ENCODE measurements at regions not wholly inside any gene's neighbourhood (a gene's known extent, or its start where the extent isn't known, plus 50 kb on each side); places are given as distances from the start of the nearest gene placed in this dataset.

- DNase-seq (ENCODE audit: low read depth) = no peak
Measured at GRCh38 chr20:23205211-23205610, 119.1 kb upstream of the CD93 start.

- DNase-seq (ENCODE audit: low read depth) = no peak
Measured at GRCh38 chr20:23203951-23204730, 118.0 kb upstream of the CD93 start.

DNA sequence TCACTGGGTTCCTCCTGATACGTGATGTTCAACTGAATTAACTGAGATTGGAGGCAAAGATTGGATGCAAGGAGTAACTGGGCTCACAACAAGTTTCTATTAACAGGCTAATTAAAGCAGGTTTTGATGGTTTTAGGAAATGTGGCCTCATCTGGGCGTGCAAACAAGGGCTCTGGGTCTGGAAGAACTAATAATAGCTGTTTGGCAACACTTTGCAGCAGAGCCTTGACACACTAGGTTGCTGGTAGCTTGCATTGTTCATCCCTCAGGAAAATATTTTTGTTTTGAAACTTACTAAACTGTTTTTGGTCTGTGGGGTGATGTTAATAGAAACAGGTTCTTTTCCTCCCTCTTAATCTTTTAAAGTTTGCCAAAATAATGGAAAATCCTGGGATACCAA lies 117.2 kb upstream of the CD93 start:
- no peak for DNase-seq (ENCODE audit: low read depth)

GRCh38 chr20:23201658-23202057 lies 115.5 kb upstream of the CD93 start:
- DNase-seq (ENCODE audit: low read depth) = no peak

- DNase-seq (ENCODE audit: low read depth) = no peak
Measured at GRCh38 chr20:23200914-23201313, 114.8 kb upstream of the CD93 start.

- no peak for DNase-seq (ENCODE audit: low read depth)
Measured at GRCh38 chr20:23200413-23200812, 114.3 kb upstream of the CD93 start.

GRCh38 chr20:23199356-23199755 lies 113.2 kb upstream of the CD93 start:
- no peak for DNase-seq (ENCODE audit: low read depth)

DNA sequence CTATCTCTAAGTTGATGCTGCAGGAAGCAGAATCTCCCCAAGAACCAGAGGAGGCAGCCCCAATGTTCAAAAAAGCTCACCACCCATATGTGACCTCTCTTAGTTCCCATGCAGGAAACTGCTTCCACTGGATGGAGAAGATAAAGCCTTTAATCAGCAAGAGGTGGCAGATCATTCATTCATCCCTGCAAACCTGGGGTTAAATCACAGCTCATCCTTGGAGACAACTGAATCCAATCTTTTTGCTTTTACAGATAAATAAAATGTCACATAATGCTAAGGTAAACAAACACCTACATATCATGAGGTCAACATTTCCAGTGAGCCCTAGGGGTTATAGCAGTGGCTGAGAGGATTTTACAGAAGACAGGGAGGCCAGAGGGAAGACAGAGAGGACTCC lies 112.7 kb upstream of the CD93 start:
- no peak for DNase-seq (ENCODE audit: low read depth)

GRCh38 chr20:23197836-23198235 lies 111.7 kb upstream of the CD93 start:
- no peak for DNase-seq (ENCODE audit: low read depth)

DNA sequence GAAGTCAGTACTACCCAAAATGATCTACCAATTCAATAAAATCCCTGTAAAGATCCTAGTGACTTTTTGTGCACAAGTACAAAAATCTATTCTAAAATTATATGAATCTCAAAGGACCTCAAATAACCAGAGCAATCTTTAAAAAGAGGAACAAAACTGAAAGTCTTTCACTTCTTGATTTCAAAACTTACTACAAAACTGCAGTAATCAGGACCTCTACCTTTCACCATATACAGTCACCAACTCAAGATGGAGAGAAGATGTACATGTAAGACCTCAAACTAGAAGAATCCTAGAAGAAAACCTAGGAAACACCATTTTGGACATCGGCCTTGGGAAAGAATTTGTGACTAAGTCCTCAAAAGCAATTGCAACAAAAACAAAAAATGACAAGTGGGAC lies 109.5 kb upstream of the CD93 start:
- DNase-seq (ENCODE audit: low read depth) = no peak

DNA sequence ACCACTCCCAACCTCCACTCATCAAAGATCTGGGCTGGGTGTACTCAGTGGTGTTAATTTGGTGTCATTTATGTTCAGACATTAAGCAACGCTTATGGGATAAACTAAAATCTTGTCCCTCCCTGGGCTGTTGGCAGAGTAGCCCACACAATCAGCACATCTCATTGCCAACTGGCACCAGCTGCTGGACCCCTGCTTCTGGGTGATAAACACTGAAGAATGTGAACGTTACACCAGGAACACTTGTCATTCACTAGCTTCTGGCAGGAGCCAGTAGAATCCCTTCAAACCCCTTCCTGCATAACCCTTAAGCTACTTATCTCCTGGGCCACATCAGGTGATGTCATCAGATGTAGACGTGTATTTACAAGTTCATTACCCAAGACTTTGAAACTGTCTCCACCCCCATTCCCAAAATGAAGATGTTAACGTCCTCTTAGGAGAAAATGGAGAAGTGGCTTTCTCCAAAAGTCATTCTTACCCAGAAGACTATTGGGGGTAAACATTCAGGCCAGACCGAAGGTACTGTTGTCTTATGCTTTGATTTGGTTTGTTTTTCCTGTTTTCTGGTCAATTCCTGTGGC lies 107.8 kb upstream of the CD93 start:
- no peak for DNase-seq (ENCODE audit: low read depth)

DNA sequence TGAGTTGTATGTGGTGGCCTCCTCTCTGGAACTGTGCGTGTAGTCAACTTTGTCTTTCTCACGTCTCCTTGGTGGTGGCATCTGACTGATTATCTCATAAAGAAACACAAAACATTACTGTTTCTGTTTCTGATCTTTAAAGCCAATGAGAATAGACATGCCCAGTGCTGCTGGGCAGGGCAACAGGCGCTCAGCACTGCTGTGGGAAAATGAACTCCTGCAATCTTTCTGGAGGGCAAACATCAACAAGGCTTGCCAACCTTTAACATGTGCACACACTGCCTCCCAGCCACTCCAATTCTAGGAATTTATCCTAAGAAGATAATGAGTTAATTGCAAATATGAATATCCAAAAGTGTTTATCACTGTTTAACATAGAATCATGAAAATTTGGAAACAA lies 106.3 kb upstream of the CD93 start:
- DNase-seq (ENCODE audit: low read depth) = no peak

GRCh38 chr20:23190557-23190956 lies 104.4 kb upstream of the CD93 start:
- DNase-seq (ENCODE audit: low read depth) = no peak

GRCh38 chr20:23189854-23190253 lies 103.7 kb upstream of the CD93 start:
- no peak for DNase-seq (ENCODE audit: low read depth)

GRCh38 chr20:23189341-23189740 lies 103.2 kb upstream of the CD93 start:
- DNase-seq (ENCODE audit: low read depth) = no peak

- no peak for DNase-seq (ENCODE audit: low read depth)
Measured at GRCh38 chr20:23188377-23189169, 102.4 kb upstream of the CD93 start.

GRCh38 chr20:23187751-23188150 lies 101.6 kb upstream of the CD93 start:
- no peak for DNase-seq (ENCODE audit: low read depth)

DNA sequence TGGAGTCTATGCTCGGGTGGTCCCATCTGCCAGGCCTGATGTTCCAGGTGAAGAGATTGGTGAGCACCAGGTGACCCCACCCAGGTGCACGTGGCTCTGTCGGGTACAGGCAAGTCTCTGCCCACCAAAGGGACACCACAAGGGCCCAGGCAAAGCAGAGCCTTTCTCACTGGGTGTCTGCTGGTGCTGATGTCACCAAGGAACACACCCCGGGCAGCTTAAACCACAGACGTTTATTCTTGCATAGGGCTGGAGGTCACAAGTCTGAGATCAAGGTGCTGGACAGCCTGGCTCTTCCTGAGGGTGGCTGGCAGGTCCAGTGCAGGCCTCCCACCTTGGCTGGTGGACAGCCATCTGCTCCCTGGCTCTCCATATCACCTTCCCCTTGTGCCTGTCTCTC lies 100.7 kb upstream of the CD93 start:
- DNase-seq (ENCODE audit: low read depth) = no peak

DNA sequence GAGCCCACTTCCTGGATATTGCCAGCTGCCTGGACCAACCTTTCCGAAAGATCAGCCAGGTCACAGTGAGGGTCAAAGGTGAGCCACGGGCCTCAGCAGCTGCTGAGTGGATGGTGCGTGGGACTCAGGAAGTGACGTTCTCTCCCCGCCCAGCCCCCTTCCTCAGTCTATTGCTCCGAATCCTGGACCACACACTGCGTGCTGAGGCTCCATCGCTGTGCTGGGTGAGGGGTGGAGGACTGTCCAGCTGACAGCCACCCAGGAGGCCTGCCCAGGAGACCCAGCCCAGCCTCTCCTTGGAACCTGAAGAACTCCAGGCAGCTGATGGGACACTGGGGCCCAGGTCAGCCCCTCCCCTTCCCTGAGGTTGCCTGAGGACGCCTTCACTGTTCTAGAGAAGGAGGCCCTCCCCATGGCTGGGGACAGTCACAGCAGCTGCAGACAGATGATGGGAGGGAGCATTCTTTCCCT lies 94.4 kb upstream of the CD93 start:
- no peak for DNase-seq (ENCODE audit: low read depth)

DNA sequence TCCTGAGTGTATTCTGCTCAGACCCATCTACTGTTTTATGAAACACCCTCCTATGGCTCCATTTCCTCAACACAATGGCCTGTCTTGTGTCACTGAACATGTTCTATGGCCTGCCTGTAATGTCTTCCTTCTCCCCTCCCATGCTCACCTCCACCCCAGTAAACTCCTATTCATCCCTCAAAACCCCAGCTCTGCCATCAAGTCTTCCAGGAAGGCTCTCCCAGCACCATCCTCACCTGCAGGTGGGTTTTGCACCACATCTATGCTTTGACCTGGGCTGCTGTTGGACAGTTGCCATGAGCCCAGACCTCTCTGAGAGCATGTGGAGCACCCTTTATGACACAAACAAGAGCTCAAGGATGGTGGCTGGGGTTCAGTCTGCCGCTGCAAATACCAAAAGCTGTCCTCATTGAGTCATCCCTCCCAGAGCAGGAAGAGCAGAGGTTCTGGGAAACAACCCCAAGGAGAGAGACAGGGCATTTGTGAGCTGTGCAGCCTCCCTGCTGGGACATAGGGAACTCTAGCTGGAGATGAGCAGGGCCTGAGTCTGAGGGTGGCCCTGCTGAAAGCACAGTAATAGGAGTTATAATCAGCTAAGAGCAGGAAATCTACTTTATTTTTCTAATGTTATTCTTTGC lies 93.8 kb upstream of the CD93 start:
- DNase-seq (ENCODE audit: low read depth) = no peak

GRCh38 chr20:23178806-23179205 lies 92.7 kb upstream of the CD93 start:
- no peak for DNase-seq (ENCODE audit: low read depth)

- DNase-seq (ENCODE audit: low read depth) = no peak
Measured at GRCh38 chr20:23174821-23175220, 88.7 kb upstream of the CD93 start.

GRCh38 chr20:23167431-23167830 lies 81.3 kb upstream of the CD93 start:
- DNase-seq (ENCODE audit: low read depth) = no peak
